NAMALWA (cell line): ENCODE measurements at regions not wholly inside any gene's neighbourhood (a gene's known extent, or its start where the extent isn't known, plus 50 kb on each side); places are given as distances from the start of the nearest gene placed in this dataset.
A peak's percentile ranks its signal among the peaks of the same experiment; 100 is the strongest.
"Not testable (repeated sequence)": the region's sequence is repeated elsewhere in the genome, so short reads cannot be mapped to it uniquely, and the experiment has no call there.

Experiments used
- DNase-seq: peaks from one replicate; pipeline ENCODE4 v3.0.0-alpha.2; 2015; ENCODE audit warnings: low spot score

DNA sequence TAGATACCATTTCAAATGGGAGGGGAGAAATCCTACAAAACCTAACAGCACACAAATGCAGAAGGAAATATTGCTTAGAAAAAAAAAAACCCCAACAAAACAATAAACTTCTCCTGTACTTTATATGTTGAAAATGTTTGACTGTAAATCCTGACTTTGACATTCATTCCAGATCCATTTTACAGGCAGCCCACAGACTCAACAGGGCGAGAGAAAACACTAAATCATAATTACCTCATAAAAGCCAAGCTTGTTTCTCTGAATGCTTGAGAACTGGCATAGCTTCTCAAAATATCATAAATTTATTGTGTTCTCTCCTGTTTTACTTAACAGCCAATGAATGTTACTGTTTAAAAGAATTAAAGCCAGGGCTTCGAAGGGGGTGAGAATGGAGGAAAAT is 273.2 kb downstream of the CD83 start:
- DNase-seq, result no peak

DNA sequence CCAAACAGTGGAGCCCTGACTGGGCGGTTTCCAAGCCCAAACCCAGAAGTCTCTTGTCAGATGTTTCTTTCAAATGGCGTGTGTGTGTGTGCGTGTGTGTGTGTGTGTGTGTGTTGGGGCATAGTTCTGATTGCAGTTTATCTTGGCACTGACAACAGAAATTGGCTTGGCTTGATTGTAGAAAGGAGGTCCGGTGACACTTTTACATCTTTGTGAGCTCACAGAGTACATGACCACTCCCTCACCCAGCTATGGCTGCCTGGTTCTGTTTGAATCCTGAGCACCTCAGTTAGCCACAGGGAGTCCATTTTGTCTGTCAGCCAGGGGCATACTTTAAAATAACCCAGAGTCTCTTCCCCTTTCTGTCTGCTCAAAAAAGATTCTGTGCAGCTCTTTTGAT is 276.3 kb downstream of the CD83 start:
- no peak for DNase-seq

GRCh38 chr6:14396392-14396791 is 278.8 kb downstream of the CD83 start:
- no peak for DNase-seq

GRCh38 chr6:14396826-14397517 is 279.4 kb downstream of the CD83 start:
- peak; percentile 17 for DNase-seq

- no peak for DNase-seq
Measured at GRCh38 chr6:14397518-14397901, 279.9 kb downstream of the CD83 start.

DNA sequence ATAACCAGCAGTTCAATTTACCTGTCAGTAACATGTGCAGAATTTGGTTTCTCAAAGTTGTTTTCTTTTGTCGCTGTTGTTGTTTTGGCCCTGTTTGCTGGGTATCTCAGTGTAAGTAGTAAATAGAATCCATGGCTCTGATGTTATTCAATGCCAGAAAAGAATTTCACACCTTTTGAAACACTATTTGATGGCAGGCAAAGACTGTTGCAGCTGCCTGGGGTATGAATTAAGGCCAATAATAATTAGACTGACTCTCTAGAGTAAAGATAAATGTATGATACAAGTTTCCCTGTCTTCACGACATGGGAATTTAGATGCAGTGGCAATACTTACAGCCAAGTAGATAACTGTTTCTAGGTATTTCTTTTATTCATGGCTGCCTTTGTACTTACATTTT is 281.4 kb downstream of the CD83 start:
- DNase-seq, result no peak

DNA sequence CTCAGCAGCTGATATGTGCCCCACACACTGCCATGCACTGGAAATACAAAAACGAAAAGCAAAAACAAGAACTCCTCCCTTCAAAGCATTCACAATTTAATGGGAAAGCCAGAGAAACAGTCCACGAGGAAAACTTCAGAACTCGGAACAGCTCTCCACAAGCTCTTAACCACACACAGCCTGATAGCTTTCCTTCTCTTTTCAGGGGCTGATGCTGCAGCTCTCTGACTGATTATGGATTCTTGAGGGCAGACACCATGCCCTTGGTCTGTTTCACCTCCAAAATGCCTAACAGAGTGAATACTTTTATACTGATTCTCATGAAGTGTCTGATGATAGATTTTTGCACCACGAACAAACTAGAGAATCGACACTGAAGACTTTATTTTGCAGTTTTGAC is 282.1 kb downstream of the CD83 start:
- DNase-seq, result no peak

DNA sequence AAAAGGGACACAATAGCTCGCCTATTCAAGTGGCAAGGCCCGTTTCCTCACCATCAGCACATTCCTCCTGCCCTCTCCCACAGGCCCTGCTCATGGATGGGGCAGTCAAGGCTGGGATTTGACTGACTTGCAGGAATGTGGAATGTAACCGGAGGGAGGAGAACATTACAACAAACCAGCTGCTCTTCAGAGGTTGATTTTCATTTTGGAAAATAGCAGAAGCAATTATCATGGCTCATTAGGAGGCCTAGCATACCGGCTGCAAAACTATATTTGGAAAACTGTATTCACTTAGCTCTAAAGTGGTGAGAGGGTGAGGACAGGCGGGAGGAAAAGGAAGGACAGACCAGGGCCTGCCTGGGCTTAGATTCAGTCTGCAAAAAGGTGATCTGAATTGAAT is 283.7 kb downstream of the CD83 start:
- no peak for DNase-seq

GRCh38 chr6:14406614-14407331 is 289.2 kb downstream of the CD83 start:
- DNase-seq, result no peak

DNA sequence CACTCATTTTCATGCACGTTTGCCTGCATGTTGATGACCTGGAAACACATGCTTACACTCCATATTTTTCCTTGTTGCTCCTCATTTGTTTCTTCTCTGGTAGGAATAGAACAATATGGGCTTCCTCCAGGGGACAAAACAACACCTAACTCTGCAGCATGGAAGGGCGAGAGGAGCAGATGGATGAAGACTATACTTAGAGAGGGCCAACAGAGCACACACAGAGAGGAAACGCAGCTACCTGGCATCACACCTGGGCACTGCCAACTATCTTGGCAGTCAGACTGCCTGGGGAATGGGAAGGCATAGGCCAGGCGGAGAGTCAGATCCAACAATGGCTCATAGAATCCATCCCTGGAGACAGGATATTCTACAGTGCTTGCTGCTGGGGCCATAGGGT is 290.9 kb downstream of the CD83 start:
- no peak for DNase-seq

DNA sequence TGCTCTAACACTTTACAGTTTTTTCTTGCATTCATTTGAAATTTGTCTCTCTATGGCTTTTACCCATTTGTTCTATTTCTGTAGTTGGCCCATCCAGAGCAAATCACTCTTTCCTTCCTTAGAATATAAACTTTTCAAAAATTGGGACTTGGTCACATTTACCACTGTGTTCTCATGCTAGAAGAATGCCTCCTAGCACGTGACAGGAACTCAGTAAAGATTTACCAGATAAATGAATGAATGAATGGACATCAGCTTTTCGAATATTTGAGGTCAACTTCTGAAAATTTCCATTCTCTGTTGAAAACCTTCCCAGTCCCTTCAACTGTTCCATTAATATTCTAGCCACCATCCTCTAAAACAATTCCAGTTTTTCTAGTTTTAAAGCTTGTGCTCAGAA is 294.5 kb downstream of the CD83 start:
- DNase-seq, result no peak

DNA sequence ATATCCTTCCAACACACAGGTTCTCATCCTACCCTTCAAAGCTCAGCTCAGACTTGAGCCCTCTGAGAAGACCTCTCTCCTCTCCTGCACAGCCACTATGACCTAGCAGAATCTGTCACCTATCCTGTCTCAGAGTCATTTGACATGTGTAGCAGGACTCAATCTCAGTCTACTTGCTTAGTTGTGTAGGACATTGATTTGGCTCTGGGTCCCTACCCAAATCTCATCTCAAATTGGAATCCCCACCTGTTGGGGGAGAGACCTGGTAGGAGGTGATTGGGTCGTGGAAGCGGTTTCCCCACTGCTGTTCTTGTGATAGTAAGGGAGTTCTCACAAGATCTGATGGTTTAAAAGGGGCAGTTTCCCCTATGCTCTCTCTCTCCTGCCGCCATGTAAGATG is 297.9 kb downstream of the CD83 start:
- DNase-seq, result no peak

DNA sequence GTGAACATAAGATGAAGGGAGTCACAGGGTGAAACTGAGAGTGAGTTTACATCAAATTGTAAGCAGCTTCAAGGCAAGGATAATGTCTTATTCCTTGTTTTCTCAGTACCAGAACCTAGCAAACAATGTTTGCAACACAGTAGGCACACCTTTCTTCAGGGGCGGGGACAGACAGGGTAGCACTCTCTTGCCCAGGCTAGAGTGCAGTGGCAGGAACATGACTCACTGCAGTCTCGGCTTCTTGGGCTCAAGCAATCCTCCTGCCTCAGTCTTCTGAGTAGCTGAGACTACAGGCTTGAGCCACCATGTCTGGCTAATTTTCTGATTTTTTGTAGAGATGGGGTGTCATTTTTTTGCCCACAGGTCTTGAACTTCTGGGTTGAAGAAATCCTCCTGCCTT is 299.8 kb downstream of the CD83 start:
- no peak for DNase-seq

GRCh38 chr6:14419224-14419623 is 301.7 kb downstream of the CD83 start:
- DNase-seq, result not testable (repeated sequence)

- DNase-seq, result no peak
Measured at GRCh38 chr6:14422061-14422460, 304.5 kb downstream of the CD83 start.

GRCh38 chr6:14422917-14423316 is 305.3 kb downstream of the CD83 start:
- DNase-seq, result no peak

DNA sequence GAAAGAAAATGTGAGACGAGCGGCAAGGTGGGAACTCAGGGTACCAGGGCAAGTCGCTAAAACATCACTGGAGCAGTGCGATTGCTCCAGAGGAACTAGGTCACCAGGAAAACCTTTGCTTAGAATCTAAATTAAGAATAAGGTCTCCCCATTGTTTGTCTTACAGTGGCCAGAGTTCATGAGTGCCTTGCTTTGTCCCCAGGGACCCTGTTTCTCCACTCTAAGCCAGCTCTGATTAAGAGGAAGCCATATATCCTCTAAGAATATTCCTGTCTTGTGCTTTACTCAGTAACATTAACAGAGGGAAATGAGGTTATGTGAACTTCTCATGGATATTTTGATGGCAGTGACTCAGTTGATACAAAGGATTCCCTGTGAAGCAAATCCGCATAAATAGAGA is 305.8 kb downstream of the CD83 start:
- no peak for DNase-seq

DNA sequence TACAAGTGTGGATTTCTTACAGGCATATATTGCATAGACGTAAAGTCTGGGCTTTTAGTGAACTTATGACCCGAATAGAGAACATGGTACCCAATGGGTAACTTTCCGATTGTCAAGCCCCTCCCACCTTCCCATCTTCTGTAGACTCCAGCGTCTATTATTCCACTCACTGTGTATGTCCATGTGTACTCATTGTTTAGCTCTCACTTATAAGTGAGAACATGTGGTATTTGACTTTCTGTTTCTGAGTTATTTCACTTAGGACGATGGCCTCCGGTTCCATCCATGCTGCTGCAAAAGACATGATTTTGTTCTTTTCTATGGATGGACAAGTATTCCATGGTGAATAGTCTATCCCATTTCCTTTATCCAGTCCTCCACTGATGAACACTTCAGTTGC is 306.4 kb downstream of the CD83 start:
- no peak for DNase-seq

DNA sequence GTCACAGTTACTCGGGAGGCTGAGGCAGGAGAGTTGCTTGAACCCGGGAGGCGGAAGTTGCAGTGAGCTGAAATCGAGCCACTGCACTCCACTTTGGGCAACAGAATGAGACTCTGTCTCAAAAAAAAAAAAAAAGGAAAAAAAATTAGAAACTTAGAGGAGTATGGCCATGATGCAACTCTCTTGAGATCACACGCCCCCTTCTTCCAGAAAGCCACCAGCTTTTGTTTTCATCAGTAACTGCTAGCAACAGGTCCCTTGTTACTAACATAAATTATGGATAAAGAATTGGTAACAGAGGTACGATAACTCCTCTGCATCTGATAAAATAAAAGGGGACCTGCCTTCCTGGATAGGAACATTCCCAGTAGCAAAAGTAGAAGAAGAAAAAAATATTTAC is 308.2 kb downstream of the CD83 start:
- DNase-seq, result no peak

- no peak for DNase-seq
Measured at GRCh38 chr6:14426281-14426680, 308.7 kb downstream of the CD83 start.

DNA sequence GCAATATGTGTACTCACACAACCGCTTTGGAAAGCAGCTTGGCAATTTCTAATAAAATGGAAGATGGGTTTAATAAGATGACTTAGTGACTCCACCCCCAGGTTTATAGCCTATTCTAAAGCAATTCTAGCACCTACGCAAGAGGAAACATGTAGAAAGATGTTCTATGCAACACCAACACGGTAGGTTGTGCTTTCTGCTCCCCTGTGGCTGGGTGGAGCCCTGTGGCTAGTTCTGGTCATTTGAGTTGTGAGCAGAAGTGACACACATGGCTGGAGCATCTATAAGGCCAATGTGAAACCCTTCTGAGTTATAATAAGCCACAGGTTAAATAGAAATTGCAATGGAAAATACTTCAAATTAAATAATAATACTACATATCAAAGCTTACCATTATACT is 310.7 kb downstream of the CD83 start:
- no peak for DNase-seq

GRCh38 chr6:14429396-14429795 is 311.8 kb downstream of the CD83 start:
- no peak for DNase-seq

GRCh38 chr6:14430218-14430617 is 312.6 kb downstream of the CD83 start:
- no peak for DNase-seq
